GM23338 (cell line): ENCODE measurements at regions not wholly inside any gene's neighbourhood (a gene's known extent, or its start where the extent isn't known, plus 50 kb on each side); places are given as distances from the start of the nearest gene placed in this dataset.

Source experiments
- ATAC-seq: fragments of 200-7000 bp; cut with Tn5 transposase; 3 replicates; pipeline ENCODE4 v1.9.1; 2020
- DNase-seq: peaks from one replicate; pipeline ENCODE4 v3.0.0-alpha.2; 2015; ENCODE audit warnings: low spot score
- H2AFZ ChIP-seq: fragments of 200-600 bp; sonication (generic); 2 replicates; pipeline ENCODE4 v1.8.0; 2016; ENCODE audit warnings: antibody characterized with exemption, mild to moderate bottlenecking, moderate library complexity
- H3F3A ChIP-seq: fragments of 200-600 bp; sonication (generic); replicated peaks from 2 replicates; pipeline ENCODE4 v1.8.0; 2017; ENCODE audit warnings: antibody characterized with exemption, mixed run types, low read depth
- H3K27ac ChIP-seq: fragments of 200-600 bp; sonication (generic); 2 replicates; pipeline ENCODE4 v1.6.1; 2016; ENCODE audit warnings: low read depth
- H3K27me3 ChIP-seq: fragments of 200-600 bp; sonication (generic); 2 replicates; pipeline ENCODE4 v1.8.0; 2016; ENCODE audit warnings: mild to moderate bottlenecking, mixed run types, moderate library complexity; ENCODE audit not compliant: insufficient read depth
- H3K36me3 ChIP-seq: fragments of 200-600 bp; sonication (generic); 2 replicates; pipeline ENCODE4 v1.8.0; 2016; ENCODE audit warnings: mild to moderate bottlenecking; ENCODE audit not compliant: insufficient read depth
- H3K4me1 ChIP-seq: fragments of 200-600 bp; sonication (generic); 2 replicates; pipeline ENCODE4 v1.8.0; 2016; ENCODE audit warnings: mild to moderate bottlenecking, moderate library complexity; ENCODE audit not compliant: insufficient read depth
- H3K4me2 ChIP-seq: fragments of 200-600 bp; sonication (generic); 2 replicates; pipeline ENCODE4 v1.7.1; 2017; ENCODE audit warnings: mixed run types
- H3K4me3 ChIP-seq: fragments of 200-600 bp; sonication (generic); 2 replicates; pipeline ENCODE4 v1.6.1; 2016; ENCODE audit warnings: mixed run types
- H3K79me2 ChIP-seq: fragments of 200-600 bp; sonication (generic); replicated peaks from 2 replicates; pipeline ENCODE4 v1.8.0; 2017; ENCODE audit warnings: mild to moderate bottlenecking; ENCODE audit not compliant: insufficient read depth
- H3K9me2 ChIP-seq: fragments of 200-600 bp; sonication (generic); 2 replicates; pipeline ENCODE4 v1.8.0; 2017; ENCODE audit not compliant: insufficient read depth
- H4K20me1 ChIP-seq: fragments of 200-600 bp; sonication (generic); replicated peaks from 2 replicates; pipeline ENCODE4 v1.8.0; 2017; ENCODE audit warnings: mild to moderate bottlenecking; ENCODE audit not compliant: insufficient read depth
- H3K27ac Mint-ChIP-seq: 2 replicates; pipeline ENCODE4 v1.8.0; 2020; ENCODE audit warnings: inconsistent platforms, mild to moderate bottlenecking, moderate library complexity, mixed read lengths
- H3K27me3 Mint-ChIP-seq: 3 replicates; pipeline ENCODE4 v1.8.0; 2022; ENCODE audit warnings: low read depth, mild to moderate bottlenecking, moderate library complexity, mixed read lengths, inconsistent platforms; ENCODE audit not compliant: insufficient read depth, poor library complexity
- H3K36me3 Mint-ChIP-seq: 3 replicates; pipeline ENCODE4 v1.8.0; 2021; ENCODE audit warnings: low read depth, mild to moderate bottlenecking, inconsistent platforms, moderate library complexity, mixed read lengths
- H3K4me1 Mint-ChIP-seq: 3 replicates; pipeline ENCODE4 v1.8.0; 2020; ENCODE audit warnings: mild to moderate bottlenecking, inconsistent platforms, mixed read lengths
- H3K4me3 Mint-ChIP-seq: 3 replicates; pipeline ENCODE4 v1.8.0; 2021; ENCODE audit warnings: moderate library complexity, mild to moderate bottlenecking, inconsistent platforms, mixed read lengths
- H3K9me3 Mint-ChIP-seq: 3 replicates; pipeline ENCODE4 v1.8.0; 2020; ENCODE audit warnings: moderate library complexity, mild to moderate bottlenecking, inconsistent platforms, mixed read lengths
- CREB1 ChIP-seq: fragments of 250-450 bp; sonication (Bioruptor Pico); IDR thresholded peaks from 2 replicates; pipeline ENCODE4 v1.5.0; 2020; ENCODE audit warnings: low read depth, mild to moderate bottlenecking, moderate library complexity
- EZH2 ChIP-seq: fragments of 200-600 bp; sonication (generic); IDR thresholded peaks from one replicate; pipeline ENCODE4 v1.8.0; 2017; ENCODE audit warnings: antibody characterized with exemption, mild to moderate bottlenecking, low read depth; ENCODE audit not compliant: unreplicated experiment
- JUNB ChIP-seq: IDR thresholded peaks from one replicate; pipeline ENCODE4 v1.6.1; 2016; ENCODE audit warnings: antibody characterized with exemption; ENCODE audit not compliant: unreplicated experiment
- NANOG ChIP-seq: IDR thresholded peaks from 2 replicates; pipeline ENCODE4 v1.6.1; 2016; ENCODE audit warnings: antibody characterized with exemption, borderline replicate concordance
- STAT1 ChIP-seq: IDR thresholded peaks from one replicate; pipeline ENCODE4 v1.6.1; 2016; ENCODE audit warnings: antibody characterized with exemption; ENCODE audit not compliant: unreplicated experiment
- ZNF114 ChIP-seq: fragments of 250-450 bp; sonication (Bioruptor Pico); IDR thresholded peaks from 2 replicates; pipeline ENCODE4 v1.5.0; 2020; ENCODE audit warnings: mild to moderate bottlenecking, moderate library complexity
- ZNF331 ChIP-seq: fragments of 250-450 bp; sonication (Bioruptor Pico); IDR thresholded peaks from 2 replicates; pipeline ENCODE4 v1.5.0; 2020; ENCODE audit warnings: low read depth, mild to moderate bottlenecking, moderate library complexity
- TF ChIP-seq, protein P1 (sequence below), 2 experiments: fragments of 200-600 bp in 1 of 2; sonication (generic) in 1 of 2; conservative IDR thresholded peaks; 2 replicates each; pipeline versions ENCODE4 v1.5.1 to v1.6.1; 2016 to 2017; ENCODE audit warnings: antibody characterized with exemption in 2 of 2, low read depth in 2 of 2, mild to moderate bottlenecking in 2 of 2, moderate library complexity in 1 of 2
- TF ChIP-seq, protein P2 (sequence below): fragments of 250-450 bp; sonication (Bioruptor Pico); IDR thresholded peaks from 2 replicates; pipeline ENCODE4 v1.5.0; 2020; ENCODE audit warnings: mild to moderate bottlenecking, moderate library complexity

DNA sequence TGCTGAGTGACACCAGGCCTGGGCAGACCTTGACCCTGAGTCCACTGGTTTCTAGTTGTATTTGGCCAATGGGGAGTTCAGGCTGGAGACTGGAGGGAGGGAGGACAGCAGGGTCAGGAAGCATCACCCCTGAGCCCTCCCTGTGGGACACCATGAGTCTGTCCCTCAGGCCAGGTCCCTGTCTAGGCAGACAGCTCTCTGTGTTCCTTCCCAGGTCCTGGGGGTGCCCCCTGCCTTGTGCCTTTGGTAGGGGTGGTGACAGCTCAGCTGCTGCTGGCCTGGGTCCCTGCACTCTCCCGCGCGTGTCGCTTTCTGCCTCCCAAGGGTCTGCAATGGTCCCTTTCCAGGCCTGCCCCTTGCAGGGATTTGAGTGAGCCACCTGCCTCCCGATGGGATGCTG, 125.5 kb downstream of the OLFM1 start:
- no peak for ATAC-seq
- DNase-seq: no peak
- Histone ChIP-seq H3K4me1 (peaks cover 6% of the 10 kb centered on the region; the same call in 1 of the 2 replicates), H3K79me2 (no peaks in the 10 kb centered on the region), H4K20me1 (no peaks in the 10 kb centered on the region), H3F3A (no peaks in the 10 kb centered on the region), H3K27me3 (no peaks in the 10 kb centered on the region), H3K4me2 (no peak overlapping the region), H3K4me3 (no peak overlapping the region), H3K9me2 (no peaks in the 10 kb centered on the region), H3K27ac (no peak overlapping the region), H3K36me3 (no peaks in the 10 kb centered on the region), H2AFZ (no peak overlapping the region)
- no peak for TF ChIP-seq JUNB
- no peak for TF ChIP-seq STAT1
- TF ChIP-seq, protein P1, sequence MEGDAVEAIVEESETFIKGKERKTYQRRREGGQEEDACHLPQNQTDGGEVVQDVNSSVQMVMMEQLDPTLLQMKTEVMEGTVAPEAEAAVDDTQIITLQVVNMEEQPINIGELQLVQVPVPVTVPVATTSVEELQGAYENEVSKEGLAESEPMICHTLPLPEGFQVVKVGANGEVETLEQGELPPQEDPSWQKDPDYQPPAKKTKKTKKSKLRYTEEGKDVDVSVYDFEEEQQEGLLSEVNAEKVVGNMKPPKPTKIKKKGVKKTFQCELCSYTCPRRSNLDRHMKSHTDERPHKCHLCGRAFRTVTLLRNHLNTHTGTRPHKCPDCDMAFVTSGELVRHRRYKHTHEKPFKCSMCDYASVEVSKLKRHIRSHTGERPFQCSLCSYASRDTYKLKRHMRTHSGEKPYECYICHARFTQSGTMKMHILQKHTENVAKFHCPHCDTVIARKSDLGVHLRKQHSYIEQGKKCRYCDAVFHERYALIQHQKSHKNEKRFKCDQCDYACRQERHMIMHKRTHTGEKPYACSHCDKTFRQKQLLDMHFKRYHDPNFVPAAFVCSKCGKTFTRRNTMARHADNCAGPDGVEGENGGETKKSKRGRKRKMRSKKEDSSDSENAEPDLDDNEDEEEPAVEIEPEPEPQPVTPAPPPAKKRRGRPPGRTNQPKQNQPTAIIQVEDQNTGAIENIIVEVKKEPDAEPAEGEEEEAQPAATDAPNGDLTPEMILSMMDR (conservative IDR thresholded peaks at IDR 0.05; ENCODE audit: low read depth in 2 of 2): no peak
- no peak for TF ChIP-seq CREB1 (CRISPR knock-in tag)
- no peak for TF ChIP-seq ZNF331 (CRISPR knock-in tag)
- TF ChIP-seq, protein P2, sequence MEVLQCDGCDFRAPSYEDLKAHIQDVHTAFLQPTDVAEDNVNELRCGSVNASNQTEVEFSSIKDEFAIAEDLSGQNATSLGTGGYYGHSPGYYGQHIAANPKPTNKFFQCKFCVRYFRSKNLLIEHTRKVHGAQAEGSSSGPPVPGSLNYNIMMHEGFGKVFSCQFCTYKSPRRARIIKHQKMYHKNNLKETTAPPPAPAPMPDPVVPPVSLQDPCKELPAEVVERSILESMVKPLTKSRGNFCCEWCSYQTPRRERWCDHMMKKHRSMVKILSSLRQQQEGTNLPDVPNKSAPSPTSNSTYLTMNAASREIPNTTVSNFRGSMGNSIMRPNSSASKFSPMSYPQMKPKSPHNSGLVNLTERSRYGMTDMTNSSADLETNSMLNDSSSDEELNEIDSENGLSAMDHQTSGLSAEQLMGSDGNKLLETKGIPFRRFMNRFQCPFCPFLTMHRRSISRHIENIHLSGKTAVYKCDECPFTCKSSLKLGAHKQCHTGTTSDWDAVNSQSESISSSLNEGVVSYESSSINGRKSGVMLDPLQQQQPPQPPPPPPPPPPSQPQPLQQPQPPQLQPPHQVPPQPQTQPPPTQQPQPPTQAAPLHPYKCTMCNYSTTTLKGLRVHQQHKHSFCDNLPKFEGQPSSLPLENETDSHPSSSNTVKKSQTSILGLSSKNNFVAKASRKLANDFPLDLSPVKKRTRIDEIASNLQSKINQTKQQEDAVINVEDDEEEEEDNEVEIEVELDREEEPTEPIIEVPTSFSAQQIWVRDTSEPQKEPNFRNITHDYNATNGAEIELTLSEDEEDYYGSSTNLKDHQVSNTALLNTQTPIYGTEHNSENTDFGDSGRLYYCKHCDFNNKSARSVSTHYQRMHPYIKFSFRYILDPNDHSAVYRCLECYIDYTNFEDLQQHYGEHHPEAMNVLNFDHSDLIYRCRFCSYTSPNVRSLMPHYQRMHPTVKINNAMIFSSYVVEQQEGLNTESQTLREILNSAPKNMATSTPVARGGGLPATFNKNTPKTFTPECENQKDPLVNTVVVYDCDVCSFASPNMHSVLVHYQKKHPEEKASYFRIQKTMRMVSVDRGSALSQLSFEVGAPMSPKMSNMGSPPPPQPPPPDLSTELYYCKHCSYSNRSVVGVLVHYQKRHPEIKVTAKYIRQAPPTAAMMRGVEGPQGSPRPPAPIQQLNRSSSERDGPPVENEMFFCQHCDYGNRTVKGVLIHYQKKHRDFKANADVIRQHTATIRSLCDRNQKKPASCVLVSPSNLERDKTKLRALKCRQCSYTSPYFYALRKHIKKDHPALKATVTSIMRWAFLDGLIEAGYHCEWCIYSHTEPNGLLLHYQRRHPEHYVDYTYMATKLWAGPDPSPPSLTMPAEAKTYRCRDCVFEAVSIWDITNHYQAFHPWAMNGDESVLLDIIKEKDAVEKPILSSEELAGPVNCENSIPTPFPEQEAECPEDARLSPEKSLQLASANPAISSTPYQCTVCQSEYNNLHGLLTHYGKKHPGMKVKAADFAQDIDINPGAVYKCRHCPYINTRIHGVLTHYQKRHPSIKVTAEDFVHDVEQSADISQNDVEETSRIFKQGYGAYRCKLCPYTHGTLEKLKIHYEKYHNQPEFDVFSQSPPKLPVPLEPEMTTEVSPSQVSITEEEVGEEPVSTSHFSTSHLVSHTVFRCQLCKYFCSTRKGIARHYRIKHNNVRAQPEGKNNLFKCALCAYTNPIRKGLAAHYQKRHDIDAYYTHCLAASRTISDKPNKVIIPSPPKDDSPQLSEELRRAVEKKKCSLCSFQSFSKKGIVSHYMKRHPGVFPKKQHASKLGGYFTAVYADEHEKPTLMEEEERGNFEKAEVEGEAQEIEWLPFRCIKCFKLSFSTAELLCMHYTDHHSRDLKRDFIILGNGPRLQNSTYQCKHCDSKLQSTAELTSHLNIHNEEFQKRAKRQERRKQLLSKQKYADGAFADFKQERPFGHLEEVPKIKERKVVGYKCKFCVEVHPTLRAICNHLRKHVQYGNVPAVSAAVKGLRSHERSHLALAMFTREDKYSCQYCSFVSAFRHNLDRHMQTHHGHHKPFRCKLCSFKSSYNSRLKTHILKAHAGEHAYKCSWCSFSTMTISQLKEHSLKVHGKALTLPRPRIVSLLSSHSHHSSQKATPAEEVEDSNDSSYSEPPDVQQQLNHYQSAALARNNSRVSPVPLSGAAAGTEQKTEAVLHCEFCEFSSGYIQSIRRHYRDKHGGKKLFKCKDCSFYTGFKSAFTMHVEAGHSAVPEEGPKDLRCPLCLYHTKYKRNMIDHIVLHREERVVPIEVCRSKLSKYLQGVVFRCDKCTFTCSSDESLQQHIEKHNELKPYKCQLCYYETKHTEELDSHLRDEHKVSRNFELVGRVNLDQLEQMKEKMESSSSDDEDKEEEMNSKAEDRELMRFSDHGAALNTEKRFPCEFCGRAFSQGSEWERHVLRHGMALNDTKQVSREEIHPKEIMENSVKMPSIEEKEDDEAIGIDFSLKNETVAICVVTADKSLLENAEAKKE (CRISPR knock-in tag): no peak
- TF ChIP-seq NANOG: no peak
- TF ChIP-seq ZNF114 (CRISPR knock-in tag): no peak
- no peak for TF ChIP-seq EZH2
- Mint-ChIP-seq H3K9me3 (peaks cover 23% of the 10 kb centered on the region), H3K4me3 (no peak overlapping the region), H3K4me1 (peaks cover 17% of the 10 kb centered on the region), H3K36me3 (peaks cover 12% of the 10 kb centered on the region; the same call in 1 of the 3 replicates), H3K27ac (no peak overlapping the region), H3K27me3 (peaks cover 24% of the 10 kb centered on the region)
